Lower lobe of right lung (tissue), 2 donors: ENCODE measurements at regions not wholly inside any gene's neighbourhood (a gene's known extent, or its start where the extent isn't known, plus 50 kb on each side); places are given as distances from the start of the nearest gene placed in this dataset.

Experiments
- ATAC-seq, 2 donors: fragments of 200-7000 bp; cut with Tn5 transposase; one replicate each; pipeline ENCODE4 v1.9.1; 2020 to 2022; ENCODE audit warnings: mild to moderate bottlenecking in 2 of 2, moderate library complexity in 2 of 2
- DNase-seq: peaks from one replicate; pipeline ENCODE4 v3.0.0-alpha.2; 2020
- H3K27ac ChIP-seq: fragments of 200-600 bp; one replicate; pipeline ENCODE4 v1.8.0; 2022
- H3K27me3 ChIP-seq: fragments of 200-600 bp; one replicate; pipeline ENCODE4 v1.8.0; 2022; ENCODE audit warnings: low read depth
- H3K36me3 ChIP-seq: fragments of 200-600 bp; one replicate; pipeline ENCODE4 v1.8.0; 2022; ENCODE audit warnings: mild to moderate bottlenecking
- H3K4me1 ChIP-seq: fragments of 200-600 bp; one replicate; pipeline ENCODE4 v1.8.0; 2022
- H3K4me3 ChIP-seq: fragments of 200-600 bp; one replicate; pipeline ENCODE4 v1.8.0; 2022; ENCODE audit warnings: mild to moderate bottlenecking
- H3K9me3 ChIP-seq: fragments of 200-600 bp; one replicate; pipeline ENCODE4 v1.8.0; 2022
- intact Hi-C: fragments of 100-400 bp; cut with DNase I; formaldehyde crosslinking; loops from one replicate; pipeline ENCODE4 v1.11.0; 2022
- TF ChIP-seq, protein P1 (sequence below): fragments of 200-600 bp; IDR thresholded peaks from one replicate; pipeline ENCODE4 v1.8.0; 2022; ENCODE audit warnings: antibody characterized with exemption, mild to moderate bottlenecking
- donor health status: DM: no; HTN: yes; CAD: no; lungs with severe emphysema.

DNA sequence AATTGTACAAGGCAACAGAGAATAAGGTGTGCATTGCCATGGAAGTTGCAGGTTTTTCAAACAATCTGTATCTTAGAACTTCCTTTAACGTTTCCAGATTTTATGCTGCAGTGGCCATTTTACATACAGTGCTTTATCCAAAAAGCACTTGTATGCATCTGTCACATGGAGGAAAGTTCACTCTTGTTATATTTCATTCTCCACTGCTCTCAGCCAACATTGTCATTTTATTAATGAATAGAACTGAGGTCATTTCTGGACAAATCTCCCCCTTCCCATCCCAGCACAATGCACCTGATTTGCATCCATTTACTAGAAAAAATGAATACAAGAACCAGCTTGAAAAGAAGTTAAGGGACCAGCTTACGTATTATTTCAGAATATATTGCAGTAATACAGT lies 342.0 kb downstream of the USP25 start:
- TF ChIP-seq, protein P1, sequence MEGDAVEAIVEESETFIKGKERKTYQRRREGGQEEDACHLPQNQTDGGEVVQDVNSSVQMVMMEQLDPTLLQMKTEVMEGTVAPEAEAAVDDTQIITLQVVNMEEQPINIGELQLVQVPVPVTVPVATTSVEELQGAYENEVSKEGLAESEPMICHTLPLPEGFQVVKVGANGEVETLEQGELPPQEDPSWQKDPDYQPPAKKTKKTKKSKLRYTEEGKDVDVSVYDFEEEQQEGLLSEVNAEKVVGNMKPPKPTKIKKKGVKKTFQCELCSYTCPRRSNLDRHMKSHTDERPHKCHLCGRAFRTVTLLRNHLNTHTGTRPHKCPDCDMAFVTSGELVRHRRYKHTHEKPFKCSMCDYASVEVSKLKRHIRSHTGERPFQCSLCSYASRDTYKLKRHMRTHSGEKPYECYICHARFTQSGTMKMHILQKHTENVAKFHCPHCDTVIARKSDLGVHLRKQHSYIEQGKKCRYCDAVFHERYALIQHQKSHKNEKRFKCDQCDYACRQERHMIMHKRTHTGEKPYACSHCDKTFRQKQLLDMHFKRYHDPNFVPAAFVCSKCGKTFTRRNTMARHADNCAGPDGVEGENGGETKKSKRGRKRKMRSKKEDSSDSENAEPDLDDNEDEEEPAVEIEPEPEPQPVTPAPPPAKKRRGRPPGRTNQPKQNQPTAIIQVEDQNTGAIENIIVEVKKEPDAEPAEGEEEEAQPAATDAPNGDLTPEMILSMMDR = no peak
- no peak for DNase-seq
- Histone ChIP-seq H3K27ac (no peak overlapping the region), H3K36me3 (no peaks in the 10 kb centered on the region), H3K4me3 (no peak overlapping the region), H3K27me3 (no peaks in the 10 kb centered on the region), H3K4me1 (no peaks in the 10 kb centered on the region), H3K9me3 (no peaks in the 10 kb centered on the region)
- no peak for ATAC-seq
- intact Hi-C loops = no loop called here

DNA sequence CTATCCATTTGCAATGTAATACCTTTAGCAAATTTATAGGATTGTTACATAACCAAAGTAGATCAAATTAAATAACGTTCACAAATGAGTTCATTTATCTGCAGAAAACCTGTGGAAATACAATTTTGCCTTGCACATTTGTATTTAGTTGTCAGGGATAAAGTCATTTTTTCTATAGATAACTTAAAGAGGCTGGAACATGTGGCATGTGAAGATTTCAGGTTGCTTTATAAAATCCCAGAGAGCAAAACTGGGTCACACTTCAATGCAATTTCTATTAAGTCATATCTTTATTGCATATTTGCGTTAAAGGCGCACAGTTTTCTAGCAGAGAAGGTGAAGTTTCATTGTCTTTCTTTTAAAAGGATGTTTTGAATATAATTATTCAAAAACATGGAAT lies 342.4 kb downstream of the USP25 start:
- intact Hi-C loops = no loop called here
- Histone ChIP-seq H3K27me3 (no peaks in the 10 kb centered on the region), H3K9me3 (no peaks in the 10 kb centered on the region), H3K27ac (no peak overlapping the region), H3K4me1 (no peaks in the 10 kb centered on the region), H3K36me3 (no peaks in the 10 kb centered on the region), H3K4me3 (no peak overlapping the region)
- ATAC-seq (no peak), DNase-seq (no peak)
- TF ChIP-seq, protein P1 = no peak

DNA sequence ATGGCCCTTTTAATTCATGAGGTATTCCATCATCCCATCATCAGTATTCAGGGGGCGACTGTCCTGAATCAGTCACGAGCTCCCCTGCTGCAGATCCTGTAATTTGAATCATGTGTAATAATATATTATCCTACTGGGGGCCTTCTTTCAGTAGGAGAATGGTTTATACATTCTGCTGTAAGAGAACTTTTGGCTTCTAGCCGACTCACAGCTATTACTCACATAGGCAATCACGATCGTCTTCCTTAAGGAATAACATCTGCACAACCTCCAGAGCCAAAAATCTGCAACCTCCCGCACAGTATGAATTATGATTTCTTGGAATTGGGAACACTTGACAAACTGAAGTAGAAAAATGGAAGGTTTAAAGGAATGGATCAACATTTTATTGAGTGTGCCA lies 343.0 kb downstream of the USP25 start:
- H3K4me3 ChIP-seq = no peak overlapping the region
- TF ChIP-seq, protein P1 = no peak
- H3K27ac ChIP-seq = no peak overlapping the region
- no peaks in the 10 kb centered on the region for H3K36me3 ChIP-seq
- no peaks in the 10 kb centered on the region for H3K4me1 ChIP-seq
- DNase-seq (no peak), ATAC-seq (no peak)
- no peaks in the 10 kb centered on the region for H3K27me3 ChIP-seq
- no peaks in the 10 kb centered on the region for H3K9me3 ChIP-seq
- intact Hi-C loops = no loop called here

DNA sequence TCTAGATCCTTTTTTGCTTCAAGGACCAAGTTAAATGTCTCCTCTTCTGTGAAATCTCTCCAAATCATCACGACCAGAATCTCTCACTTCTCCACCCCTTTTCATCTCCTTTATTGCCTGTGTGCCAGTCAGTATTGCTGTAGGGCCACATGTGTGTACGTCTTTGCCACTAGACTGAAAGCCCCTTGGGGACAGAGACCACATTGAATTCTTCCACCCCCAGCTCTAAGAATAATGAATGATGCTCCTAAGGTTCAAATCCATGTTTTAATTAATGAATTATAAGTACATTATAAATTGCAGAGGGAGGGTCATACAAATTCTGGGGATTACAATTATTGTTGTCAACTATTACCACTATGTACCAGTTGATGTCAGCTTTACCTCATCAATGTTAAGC lies 343.8 kb downstream of the USP25 start:
- intact Hi-C loops = no loop called here
- no peak overlapping the region for H3K4me3 ChIP-seq

DNA sequence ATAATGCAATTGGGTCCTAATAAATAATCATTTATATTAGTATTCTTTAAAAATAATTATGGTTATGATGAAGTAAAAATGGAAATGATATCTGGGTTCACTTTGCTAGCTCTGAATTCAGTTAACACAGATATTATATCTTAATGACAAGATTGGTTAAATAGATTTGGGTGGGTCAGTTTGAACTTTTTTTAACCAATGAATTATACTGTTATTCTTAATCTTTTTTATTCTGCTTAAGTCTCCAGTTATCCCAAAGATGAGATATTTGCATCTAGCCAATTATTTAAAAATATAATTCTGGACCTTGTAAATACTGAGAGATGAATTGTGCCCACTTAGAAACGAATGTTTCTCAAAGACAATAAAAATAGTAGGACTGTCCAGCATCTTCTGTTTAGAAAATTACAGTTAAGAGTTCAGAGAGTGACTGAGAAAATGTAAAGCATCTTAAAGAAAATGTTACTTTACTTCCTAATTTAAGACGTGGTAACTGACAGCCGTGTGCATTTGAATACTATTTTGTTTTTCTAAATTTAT lies 345.2 kb downstream of the USP25 start:
- H3K27me3 ChIP-seq = no peaks in the 10 kb centered on the region
- ATAC-seq (no peak), DNase-seq (no peak)
- TF ChIP-seq, protein P1 = no peak
- H3K36me3 ChIP-seq = no peaks in the 10 kb centered on the region
- H3K9me3 ChIP-seq = no peaks in the 10 kb centered on the region
- intact Hi-C loops = no loop called here
- H3K4me1 ChIP-seq = no peaks in the 10 kb centered on the region
- no peak overlapping the region for H3K27ac ChIP-seq
- no peak overlapping the region for H3K4me3 ChIP-seq

More for the DNA sequence above, 343.8 kb downstream of the USP25 start:
- Histone ChIP-seq H3K4me1 (no peaks in the 10 kb centered on the region), H3K27me3 (no peaks in the 10 kb centered on the region), H3K9me3 (no peaks in the 10 kb centered on the region), H3K36me3 (no peaks in the 10 kb centered on the region), H3K27ac (no peak overlapping the region)
- ATAC-seq = no peak
- no peak for DNase-seq
- TF ChIP-seq, protein P1 = no peak
